ENCODE measurements at regions not wholly inside any gene's neighbourhood (a gene's known extent, or its start where the extent isn't known, plus 50 kb on each side); places are given as distances from the start of the nearest gene placed in this dataset.

GRCh38 chr7:153217032-153217431 lies 457.5 kb downstream of the ACTR3B start:
- no peak for TF ChIP-seq EP300 (IDR thresholded peaks at IDR 0.05)
- no peak for TF ChIP-seq POLR2AphosphoS5 (IDR thresholded peaks at IDR 0.05)
- no peak for TF ChIP-seq CTCF (IDR thresholded peaks at IDR 0.05)
